ENCODE measurements at regions not wholly inside any gene's neighbourhood (a gene's known extent, or its start where the extent isn't known, plus 50 kb on each side); places are given as distances from the start of the nearest gene placed in this dataset.
"Not testable (repeated sequence)": the region's sequence is repeated elsewhere in the genome, so short reads cannot be mapped to it uniquely, and the experiment has no call there.

DNA sequence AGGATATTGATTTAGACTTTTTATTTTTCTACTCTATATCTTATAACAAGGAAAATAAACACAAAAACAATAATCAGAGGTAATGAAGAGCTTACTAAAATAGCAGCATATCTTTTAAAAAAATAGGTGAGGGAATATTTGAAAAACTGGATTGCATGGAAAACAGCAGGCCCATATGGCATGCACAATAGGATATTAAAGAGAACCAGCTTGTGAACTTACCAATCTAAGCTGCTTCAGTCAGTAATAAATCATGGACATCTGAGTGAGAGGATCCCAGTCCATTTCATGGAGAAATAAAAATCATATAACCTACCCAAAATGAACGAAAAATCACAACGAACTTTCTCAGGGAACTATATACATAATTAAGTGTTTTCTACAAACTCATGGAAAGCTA lies 634.6 kb downstream of the ADCYAP1 start:
- ATAC-seq = no peak

DNA sequence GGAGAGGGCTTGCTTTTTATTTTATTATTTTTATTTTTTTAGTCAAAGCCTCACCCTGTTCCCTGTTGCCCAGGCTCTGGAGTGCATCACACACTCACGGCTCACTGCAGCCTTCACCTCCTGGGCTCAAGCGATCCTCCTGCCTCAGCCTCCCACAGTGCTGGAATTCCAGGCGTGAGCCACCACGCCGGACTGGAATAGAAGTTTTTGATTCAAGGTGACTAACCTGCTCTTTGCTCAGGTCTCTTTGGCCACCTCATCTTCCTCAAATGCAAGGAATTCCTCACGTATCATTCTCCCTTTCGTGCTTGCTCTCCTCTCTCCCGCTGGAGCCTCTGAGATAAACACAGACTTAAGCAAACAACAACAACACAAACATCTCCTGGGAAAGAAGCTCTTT lies 636.8 kb downstream of the ADCYAP1 start:
- no peak for ATAC-seq
- TF ChIP-seq, protein P1, sequence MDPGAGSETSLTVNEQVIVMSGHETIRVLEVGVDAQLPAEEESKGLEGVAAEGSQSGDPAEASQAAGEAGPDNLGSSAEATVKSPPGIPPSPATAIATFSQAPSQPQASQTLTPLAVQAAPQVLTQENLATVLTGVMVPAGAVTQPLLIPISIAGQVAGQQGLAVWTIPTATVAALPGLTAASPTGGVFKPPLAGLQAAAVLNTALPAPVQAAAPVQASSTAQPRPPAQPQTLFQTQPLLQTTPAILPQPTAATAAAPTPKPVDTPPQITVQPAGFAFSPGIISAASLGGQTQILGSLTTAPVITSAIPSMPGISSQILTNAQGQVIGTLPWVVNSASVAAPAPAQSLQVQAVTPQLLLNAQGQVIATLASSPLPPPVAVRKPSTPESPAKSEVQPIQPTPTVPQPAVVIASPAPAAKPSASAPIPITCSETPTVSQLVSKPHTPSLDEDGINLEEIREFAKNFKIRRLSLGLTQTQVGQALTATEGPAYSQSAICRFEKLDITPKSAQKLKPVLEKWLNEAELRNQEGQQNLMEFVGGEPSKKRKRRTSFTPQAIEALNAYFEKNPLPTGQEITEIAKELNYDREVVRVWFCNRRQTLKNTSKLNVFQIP (CRISPR knock-in tag; IDR thresholded peaks at IDR 0.05; ENCODE audit: borderline replicate concordance, low read depth) = no peak
- no peak for TF ChIP-seq ZFP30 (CRISPR knock-in tag; IDR thresholded peaks at IDR 0.05)
- no peak for TF ChIP-seq TOX (CRISPR knock-in tag; IDR thresholded peaks at IDR 0.05; ENCODE audit: borderline replicate concordance)
- no peak for TF ChIP-seq ZNF70 (CRISPR knock-in tag; IDR thresholded peaks at IDR 0.05)
- TF ChIP-seq, protein P2, sequence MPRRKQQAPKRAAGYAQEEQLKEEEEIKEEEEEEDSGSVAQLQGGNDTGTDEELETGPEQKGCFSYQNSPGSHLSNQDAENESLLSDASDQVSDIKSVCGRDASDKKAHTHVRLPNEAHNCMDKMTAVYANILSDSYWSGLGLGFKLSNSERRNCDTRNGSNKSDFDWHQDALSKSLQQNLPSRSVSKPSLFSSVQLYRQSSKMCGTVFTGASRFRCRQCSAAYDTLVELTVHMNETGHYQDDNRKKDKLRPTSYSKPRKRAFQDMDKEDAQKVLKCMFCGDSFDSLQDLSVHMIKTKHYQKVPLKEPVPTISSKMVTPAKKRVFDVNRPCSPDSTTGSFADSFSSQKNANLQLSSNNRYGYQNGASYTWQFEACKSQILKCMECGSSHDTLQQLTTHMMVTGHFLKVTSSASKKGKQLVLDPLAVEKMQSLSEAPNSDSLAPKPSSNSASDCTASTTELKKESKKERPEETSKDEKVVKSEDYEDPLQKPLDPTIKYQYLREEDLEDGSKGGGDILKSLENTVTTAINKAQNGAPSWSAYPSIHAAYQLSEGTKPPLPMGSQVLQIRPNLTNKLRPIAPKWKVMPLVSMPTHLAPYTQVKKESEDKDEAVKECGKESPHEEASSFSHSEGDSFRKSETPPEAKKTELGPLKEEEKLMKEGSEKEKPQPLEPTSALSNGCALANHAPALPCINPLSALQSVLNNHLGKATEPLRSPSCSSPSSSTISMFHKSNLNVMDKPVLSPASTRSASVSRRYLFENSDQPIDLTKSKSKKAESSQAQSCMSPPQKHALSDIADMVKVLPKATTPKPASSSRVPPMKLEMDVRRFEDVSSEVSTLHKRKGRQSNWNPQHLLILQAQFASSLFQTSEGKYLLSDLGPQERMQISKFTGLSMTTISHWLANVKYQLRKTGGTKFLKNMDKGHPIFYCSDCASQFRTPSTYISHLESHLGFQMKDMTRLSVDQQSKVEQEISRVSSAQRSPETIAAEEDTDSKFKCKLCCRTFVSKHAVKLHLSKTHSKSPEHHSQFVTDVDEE (CRISPR knock-in tag; IDR thresholded peaks at IDR 0.05) = no peak
- TF ChIP-seq ESRRG (CRISPR knock-in tag; IDR thresholded peaks at IDR 0.05) = no peak
- no peak for TF ChIP-seq ARNTL (CRISPR knock-in tag; IDR thresholded peaks at IDR 0.05; ENCODE audit: borderline replicate concordance, low read depth)
- no peak for TF ChIP-seq RARB (CRISPR knock-in tag; IDR thresholded peaks at IDR 0.05)
- TF ChIP-seq GLIS3 (CRISPR knock-in tag; IDR thresholded peaks at IDR 0.05) = no peak
- no peak for TF ChIP-seq ZNF565 (CRISPR knock-in tag; conservative IDR thresholded peaks at IDR 0.05; ENCODE audit: low read depth)
- TF ChIP-seq ISL1 (CRISPR knock-in tag; IDR thresholded peaks at IDR 0.05) = no peak
- no peak for TF ChIP-seq ZC3H10 (CRISPR knock-in tag; IDR thresholded peaks at IDR 0.05)
- no peak for TF ChIP-seq BACH2 (CRISPR knock-in tag; IDR thresholded peaks at IDR 0.05; ENCODE audit: borderline replicate concordance)

More for the DNA sequence above, 634.6 kb downstream of the ADCYAP1 start:
- TF ChIP-seq, protein P3, sequence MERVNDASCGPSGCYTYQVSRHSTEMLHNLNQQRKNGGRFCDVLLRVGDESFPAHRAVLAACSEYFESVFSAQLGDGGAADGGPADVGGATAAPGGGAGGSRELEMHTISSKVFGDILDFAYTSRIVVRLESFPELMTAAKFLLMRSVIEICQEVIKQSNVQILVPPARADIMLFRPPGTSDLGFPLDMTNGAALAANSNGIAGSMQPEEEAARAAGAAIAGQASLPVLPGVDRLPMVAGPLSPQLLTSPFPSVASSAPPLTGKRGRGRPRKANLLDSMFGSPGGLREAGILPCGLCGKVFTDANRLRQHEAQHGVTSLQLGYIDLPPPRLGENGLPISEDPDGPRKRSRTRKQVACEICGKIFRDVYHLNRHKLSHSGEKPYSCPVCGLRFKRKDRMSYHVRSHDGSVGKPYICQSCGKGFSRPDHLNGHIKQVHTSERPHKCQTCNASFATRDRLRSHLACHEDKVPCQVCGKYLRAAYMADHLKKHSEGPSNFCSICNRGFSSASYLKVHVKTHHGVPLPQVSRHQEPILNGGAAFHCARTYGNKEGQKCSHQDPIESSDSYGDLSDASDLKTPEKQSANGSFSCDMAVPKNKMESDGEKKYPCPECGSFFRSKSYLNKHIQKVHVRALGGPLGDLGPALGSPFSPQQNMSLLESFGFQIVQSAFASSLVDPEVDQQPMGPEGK (CRISPR knock-in tag; IDR thresholded peaks at IDR 0.05; ENCODE audit: borderline replicate concordance) = no peak
- TF ChIP-seq TCF4 (CRISPR knock-in tag; IDR thresholded peaks at IDR 0.05; ENCODE audit: borderline replicate concordance) (no peak), ZFP3 (CRISPR knock-in tag; IDR thresholded peaks at IDR 0.05) (no peak)

DNA sequence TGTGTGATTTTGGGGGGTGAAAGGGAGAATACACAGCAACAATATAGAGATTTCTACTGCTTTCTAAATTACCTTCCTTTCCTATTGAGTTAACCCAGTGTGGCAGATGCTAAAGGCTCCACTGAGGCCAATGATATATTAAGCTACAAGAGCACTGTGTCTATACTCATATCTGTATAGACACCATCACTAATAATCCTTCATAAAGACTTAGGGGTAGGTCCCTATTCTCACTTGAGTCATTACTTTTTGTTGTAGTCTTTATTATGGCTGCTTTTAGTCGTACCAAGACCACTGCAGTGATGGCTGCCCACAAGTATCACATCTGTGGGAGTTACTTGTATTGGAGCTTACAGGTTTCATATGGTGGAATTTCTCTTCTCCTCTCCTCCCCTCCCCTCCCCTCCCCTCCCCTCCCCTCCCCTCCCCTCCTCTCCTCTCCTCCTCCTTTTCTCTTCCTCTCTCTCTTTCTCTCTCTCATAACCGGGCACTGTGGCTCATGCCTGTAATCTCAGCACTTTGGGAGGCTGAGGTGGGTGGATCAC lies 637.6 kb downstream of the ADCYAP1 start:
- no peak for ATAC-seq
- TF ChIP-seq ZFP30 (CRISPR knock-in tag; IDR thresholded peaks at IDR 0.05) (no peak), OSR1 (CRISPR knock-in tag; IDR thresholded peaks at IDR 0.05) (no peak), ZNF70 (CRISPR knock-in tag; IDR thresholded peaks at IDR 0.05) (no peak), RARB (CRISPR knock-in tag; IDR thresholded peaks at IDR 0.05) (no peak), ESRRG (CRISPR knock-in tag; IDR thresholded peaks at IDR 0.05) (no peak), ZFP3 (CRISPR knock-in tag; IDR thresholded peaks at IDR 0.05) (no peak), PPARA (CRISPR knock-in tag; IDR thresholded peaks at IDR 0.05; ENCODE audit: borderline replicate concordance) (no peak)
- TF ChIP-seq, protein P1 (CRISPR knock-in tag; IDR thresholded peaks at IDR 0.05; ENCODE audit: borderline replicate concordance, low read depth) = no peak

DNA sequence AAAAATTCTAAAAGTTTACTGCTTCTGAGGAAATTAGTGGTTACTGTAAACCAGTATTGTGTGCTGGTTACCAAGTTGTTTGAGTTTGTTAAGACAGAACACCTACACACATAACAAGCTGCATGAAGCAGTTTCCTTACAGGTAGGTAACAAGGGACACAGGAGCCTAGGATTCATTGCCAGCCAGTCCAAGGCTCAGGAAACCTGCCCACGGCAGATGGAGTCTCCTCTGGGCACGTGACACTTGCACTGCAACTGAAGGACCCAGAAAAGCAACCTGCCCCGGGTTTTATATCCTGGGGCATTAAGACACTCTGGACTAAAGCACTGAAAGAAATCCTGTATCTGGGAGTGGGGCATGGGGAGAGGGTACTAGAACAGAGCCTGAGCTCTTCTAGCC lies 639.3 kb downstream of the ADCYAP1 start:
- TF ChIP-seq ZNF565 (CRISPR knock-in tag; conservative IDR thresholded peaks at IDR 0.05; ENCODE audit: low read depth) = no peak
- TF ChIP-seq ZNF70 (CRISPR knock-in tag; IDR thresholded peaks at IDR 0.05) = no peak
- TF ChIP-seq, protein P2 (CRISPR knock-in tag; IDR thresholded peaks at IDR 0.05) = no peak
- TF ChIP-seq ESRRG (CRISPR knock-in tag; IDR thresholded peaks at IDR 0.05) = no peak
- no peak for TF ChIP-seq PPARA (CRISPR knock-in tag; IDR thresholded peaks at IDR 0.05; ENCODE audit: borderline replicate concordance)
- TF ChIP-seq, protein P1 (CRISPR knock-in tag; IDR thresholded peaks at IDR 0.05; ENCODE audit: borderline replicate concordance, low read depth) = no peak
- no peak for ATAC-seq

DNA sequence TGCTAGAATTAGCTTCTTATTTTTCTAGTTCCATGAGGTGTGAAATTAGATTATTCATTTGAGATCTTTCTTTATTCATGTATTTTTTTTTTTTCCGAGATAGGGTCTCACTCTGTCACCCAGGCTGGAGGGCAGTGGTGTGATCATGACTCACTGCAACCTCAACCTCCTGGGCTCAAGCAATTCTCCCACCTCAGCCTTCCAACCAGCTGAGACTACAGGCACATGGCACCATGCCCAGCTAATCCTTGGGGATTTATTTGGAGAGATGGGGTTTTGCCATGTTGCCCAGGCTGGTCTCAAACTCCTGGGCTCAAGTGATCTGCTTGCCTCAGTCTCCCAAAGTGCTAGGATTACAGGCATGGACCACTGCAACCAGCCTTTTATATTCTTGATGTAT lies 653.0 kb downstream of the ADCYAP1 start:
- not testable (repeated sequence) for ATAC-seq

Data from SK-N-SH treated with all-trans-retinoic acid at 6 μM for 48 hours (cell line).